Glomerular endothelial cell (primary cell): ENCODE measurements at regions not wholly inside any gene's neighbourhood (a gene's known extent, or its start where the extent isn't known, plus 50 kb on each side); places are given as distances from the start of the nearest gene placed in this dataset.

Experiments
- DNase-seq: peaks from one replicate; pipeline ENCODE4 v3.0.0-alpha.2; 2011; ENCODE audit warnings: low read depth, low spot score; ENCODE audit errors: extremely low read depth

DNA sequence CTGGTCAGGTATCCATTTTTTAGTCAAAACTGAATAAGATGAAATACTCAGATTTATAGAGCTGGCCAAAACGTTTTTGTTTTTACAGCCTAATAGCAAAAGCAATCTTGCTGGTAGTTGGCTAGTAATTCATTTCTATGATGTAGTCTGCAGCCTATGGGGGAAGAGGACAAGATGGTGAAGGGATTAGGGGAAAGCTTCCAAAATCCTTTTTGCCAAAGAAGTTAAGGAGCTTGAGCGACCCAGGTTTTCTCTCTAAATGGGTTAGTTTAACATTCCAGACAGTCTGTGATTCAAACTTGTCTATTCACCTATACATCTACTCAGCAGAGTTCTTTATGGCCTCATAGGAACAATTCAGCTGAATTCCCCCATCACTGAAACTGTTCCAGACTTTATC, 89.8 kb upstream of the SPRY1 start:
- no peak for DNase-seq

DNA sequence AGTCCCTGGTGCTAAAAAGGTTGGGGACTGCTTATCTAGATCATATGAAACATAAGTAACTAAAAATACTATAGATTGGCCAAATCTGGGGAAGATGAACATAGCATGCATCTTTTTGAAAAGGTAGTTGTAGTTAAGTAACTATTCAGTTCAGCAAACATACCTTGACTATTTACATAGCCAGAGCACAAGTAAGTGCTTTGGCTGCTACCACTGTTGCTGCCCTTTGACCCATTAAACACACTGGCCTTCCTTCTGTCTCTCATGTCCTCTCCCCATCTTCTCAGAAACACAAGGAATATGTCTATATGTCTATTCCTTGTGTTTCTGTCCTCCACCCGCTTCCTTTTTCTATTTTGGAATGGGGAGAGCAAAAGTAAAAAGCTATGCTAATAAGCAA, 87.9 kb upstream of the SPRY1 start:
- DNase-seq = no peak

DNA sequence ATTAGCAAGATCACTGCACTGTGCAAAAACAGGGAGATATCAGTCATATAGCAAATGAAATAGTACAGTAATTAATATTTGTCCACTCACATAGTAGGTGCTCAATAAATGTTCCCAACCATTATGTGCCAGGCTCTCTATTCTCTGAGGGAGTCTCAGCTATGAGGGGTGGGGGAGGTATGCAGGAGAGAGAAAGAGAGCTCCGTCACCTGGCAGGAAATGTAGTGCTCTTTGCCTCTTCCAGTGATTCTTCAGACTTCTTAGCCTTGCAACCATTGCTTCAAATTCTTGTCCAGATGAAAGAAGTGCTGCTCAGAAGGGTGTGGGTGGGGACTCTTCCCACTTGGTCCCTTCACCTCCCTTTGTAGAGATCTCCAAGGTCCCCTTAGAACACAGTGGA, 84.5 kb upstream of the SPRY1 start:
- no peak for DNase-seq

DNA sequence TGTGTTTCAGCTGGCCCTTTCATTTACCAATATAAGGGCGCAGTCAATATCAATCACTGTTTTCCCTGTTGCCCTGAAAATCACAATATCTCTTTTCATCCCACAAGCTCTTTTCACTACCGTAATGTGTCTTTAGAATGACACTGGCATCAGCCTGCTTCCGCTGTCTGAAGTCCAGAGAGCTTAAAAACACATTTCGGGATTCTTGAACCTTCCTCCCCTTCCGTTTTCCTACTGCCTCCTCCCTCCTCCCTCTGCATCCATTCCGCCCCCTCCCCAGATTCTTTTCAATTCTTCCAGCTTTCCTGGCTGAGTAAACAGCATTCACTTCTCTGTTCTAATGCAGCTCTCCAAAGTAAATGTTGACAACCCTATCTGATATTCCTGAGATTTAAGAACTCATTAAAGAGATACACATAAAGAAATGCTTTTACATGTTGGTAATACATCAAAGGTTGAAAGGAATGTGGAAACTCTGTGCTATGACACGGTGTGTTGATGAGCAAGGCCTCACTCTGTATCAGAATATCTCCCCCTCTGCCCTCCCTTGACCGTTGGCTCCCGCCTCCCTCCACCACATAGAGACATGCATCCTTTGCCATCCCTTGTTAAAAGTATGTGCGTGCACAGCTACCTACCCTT, 83.5 kb upstream of the SPRY1 start:
- DNase-seq = no peak

DNA sequence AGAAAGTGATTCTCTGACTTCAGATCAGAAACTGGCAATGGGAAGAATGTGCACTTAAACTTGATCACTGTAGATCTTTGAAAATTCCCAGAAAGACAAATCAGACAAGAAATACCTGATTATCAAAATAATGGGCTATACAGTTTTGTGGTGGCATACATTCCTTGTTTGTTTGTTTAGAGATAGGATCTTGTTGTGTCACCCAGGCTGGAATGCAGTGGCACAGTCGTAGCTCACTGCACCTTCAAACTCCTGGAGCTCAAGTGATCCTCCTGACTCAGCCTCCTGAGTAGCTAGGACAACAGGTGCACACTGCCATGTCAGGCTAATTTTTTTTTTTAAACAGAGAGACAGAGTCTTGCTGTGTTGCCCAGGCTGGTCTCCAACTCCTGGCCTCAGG, 81.0 kb upstream of the SPRY1 start:
- no peak for DNase-seq

DNA sequence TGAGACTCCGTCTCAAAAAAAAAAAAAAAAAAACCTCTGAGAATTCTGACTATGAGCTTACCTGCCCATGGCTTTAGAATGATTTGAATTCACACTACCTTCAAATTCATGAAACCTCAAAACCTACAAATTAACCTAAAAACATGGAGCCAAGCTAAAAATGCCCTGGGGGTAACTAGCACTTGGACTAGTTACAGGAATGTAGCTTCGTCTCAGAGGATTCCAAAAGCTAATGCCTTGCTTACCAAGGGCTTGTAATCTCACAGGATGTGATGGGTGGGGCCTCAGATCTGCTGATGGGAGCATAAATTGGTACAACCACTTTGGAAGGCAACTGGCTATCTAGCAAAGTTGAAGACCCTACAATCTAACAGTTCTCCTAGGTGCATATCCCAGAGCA, 79.4 kb upstream of the SPRY1 start:
- no peak for DNase-seq

DNA sequence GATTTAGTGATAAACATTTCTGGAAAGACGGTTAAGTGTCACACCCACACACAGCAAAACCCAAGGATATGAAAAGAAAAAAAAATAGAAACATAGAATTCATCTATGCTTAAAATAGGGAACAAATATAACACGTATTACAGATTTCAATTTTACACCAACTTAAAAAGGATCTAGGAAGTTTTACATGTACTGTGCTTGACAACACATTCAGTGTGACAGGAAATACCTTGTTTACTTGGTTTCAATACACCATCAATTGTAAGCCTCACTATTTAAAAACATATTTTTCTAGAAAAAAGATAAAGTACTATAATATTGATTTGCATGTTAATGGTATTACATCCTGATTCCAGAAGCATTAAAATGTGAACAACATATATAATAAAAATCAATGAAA, 77.0 kb upstream of the SPRY1 start:
- no peak for DNase-seq

DNA sequence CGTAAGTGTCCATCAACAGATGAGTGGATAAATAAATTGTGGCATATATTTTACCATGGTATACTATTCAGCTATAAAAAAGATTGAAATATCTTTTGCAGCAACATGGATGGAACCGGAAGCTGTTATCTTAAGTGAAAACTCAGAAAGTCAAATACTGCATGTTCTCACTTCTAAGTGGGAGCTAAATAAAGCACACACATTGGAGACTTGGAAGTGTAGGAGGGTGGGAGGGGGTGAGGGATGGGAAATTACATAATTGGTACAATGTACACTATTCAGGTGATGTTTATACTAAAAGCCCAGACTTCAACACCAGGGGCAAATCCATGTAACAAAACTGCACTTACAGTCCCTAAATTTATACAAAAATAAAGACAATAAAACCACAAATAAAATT, 72.6 kb upstream of the SPRY1 start:
- no peak for DNase-seq

DNA sequence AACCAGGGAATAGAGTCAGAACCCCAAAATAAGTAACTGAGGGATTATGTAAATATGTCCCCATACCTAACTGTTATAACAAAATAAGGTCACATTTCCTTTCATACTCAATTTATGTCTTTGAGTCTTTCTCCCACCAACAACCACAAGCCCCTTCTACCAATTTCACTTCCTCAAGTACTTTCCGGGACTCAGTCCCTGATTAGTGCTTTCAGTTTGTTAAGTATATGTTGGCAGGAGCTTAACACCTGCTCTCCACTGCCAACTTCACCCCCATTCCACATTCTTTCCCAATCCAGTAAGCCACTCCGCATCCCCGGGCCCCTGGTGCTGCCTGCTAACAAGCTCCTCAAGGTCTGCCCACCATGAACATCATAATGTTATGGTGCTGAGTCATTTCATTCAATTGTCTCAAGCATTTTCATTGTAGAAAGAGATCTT, 71.3 kb upstream of the SPRY1 start:
- DNase-seq = no peak

DNA sequence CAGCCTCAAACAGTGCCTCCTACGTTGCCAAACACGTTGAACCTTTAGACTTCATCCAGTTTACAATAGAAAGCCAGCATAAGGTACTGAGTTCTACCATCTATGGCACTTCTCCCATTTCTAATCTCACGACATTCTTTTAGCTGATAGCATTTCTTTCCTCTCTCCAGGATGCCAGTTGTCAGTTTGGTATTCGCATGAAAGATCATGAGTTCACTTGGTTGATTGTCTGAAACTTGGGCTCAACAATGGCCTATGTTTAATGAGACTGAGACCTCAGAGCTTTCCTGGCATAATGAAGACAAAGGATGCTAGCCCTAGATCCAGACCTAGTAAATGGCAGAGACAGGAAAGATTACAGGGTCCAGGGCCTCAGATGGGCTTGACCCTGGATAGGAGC, 69.2 kb upstream of the SPRY1 start:
- DNase-seq = no peak

DNA sequence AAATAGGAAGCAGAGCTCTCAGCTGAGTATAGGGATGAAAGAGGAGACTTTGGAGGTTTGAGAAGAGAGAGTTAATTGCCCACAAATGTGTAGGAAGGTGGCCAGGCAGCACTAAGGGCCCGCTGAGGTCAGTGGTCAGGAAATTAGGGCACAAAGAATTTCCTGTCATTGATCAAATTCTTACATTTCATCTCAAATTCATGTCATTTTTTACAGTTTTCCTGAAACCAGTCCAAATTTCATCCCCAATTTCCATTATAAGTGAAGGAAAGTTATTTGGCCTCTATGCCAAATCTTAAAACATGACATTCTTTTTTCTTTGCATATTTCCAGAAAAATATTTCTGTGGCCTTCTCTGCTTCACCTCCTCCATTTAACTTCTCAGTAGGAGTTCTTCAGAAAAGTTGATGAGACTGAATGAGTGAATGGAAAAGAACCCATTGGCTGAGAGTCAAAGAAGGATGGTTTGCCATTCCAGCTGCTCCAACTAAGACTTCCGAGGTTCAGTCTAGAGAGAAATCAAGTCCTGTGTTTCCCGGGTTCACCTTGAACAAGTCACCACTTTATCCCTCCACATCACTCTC, 68.7 kb upstream of the SPRY1 start:
- no peak for DNase-seq

DNA sequence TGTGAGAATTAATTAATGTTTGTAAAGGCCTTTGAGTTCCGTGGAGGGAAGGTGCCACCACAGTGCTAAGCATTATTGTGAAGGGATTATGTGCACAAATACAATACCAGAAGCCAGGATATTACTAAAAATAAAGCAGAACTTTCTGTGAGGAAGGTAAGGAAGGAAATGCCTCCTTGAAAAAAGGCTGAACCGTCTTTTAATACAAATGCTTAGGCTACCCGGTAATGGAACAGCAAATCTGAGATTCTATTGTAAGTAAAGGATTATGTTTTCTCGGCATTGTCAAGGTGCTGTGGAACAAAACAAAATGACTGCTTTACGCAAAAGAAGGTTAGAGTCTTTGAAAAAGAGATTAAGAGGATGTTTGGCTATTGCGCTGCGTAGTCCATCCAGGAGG, 57.9 kb upstream of the SPRY1 start:
- DNase-seq = no peak

DNA sequence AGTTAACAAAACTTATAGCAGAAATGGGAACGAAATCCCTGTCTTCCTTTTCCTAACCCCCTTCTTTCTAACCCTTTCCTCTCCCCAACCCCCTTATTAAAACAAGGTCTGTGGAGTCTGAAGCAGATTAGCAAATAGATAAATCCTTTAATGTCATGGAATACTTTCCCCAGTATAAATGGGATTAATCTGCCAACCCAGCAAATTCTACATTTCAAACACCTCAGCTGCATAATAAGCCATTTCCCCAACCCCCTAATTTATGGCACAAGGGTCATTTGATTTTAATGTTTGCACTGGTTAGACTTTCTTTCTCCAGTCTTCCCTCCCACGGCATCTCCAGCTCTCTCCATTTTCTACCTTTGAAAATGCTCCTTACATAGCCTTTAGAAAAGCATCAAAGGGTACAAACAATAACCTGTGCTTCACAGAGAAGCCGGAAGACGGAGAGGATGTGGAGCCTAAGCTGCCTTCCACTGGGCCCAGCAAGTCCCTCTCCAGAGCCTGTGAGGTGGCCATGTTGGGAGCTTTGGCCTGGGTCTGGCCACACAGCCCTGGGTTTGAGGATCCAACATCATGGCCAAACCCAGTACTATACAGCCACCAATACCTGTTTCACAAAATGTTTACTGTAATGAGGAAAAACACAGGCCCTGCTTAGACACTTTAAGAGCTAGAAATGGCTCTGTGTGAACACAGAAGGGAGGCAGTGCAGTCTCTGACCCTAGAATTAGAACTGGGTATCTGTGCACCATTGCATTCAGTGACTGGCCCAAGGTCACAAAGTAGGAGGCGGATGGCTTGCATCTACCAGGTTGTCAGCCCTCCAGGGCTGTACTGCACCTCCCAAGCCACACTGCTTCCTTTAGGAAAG, 56.9 kb upstream of the SPRY1 start:
- no peak for DNase-seq

DNA sequence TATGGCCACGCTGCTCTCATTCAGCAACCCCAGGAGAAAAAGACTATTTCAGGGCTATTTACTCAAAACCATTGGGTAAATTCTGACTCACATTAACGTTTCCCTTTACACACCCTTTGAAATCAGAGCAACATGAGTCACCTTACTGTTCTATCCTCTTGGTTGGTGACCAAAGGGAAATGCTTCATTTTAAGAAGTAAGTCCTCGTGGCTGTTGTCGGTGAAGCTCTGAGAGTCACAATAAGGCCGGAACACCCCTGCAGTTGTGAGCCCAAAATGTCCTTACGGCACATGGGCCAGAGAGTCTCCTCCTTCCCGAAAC, 56.3 kb upstream of the SPRY1 start:
- DNase-seq = peak; percentile 93

DNA sequence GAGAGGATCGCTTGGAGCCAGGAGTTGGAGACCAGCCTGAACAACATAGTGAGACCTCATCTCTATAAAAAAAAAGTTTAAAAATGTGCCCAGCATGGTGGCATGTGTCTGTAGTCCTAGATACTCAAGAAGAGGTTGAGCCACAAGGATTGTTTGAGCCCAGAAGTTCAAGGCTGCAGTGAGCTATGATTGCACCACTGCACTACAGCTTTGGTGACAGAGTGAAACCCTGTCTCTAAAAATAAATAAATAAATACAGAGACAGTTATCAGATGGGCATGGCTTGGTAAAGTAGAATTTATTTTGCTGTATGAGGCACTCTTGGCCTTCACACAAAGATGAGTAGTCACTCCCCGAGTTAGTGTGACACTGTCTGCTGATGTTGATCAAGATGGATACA, 54.1 kb upstream of the SPRY1 start:
- no peak for DNase-seq

DNA sequence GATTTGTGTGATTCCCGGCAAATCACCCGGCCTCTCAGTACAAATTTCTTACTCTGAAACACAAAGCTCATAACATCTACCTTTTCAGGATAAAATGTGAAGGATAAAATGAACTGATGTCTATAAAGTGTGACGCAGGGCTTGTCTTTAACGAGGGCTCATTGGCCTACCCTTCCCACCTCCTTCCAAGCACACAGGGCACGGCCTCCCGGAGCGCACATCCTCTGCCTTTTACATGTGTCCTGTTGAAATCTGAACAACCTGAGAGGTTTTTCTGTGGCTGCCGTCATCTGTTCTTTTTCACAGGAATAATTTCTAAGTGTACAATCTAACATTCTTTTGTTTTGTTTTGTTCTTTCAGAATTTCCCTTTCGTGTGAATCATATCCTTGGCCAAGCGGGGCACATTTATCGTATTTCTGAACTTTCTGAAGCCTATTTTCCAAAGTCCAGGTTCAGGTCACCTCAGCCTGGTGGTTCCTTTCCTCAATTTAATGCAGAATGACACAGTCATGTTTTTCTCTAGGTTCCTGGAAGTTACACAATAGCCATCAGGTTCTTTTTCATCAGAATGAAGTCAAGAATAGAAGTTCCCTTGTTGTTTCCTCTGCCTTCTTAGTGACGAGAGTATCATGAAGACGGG, 53.1 kb upstream of the SPRY1 start:
- DNase-seq = peak; percentile 95

DNA sequence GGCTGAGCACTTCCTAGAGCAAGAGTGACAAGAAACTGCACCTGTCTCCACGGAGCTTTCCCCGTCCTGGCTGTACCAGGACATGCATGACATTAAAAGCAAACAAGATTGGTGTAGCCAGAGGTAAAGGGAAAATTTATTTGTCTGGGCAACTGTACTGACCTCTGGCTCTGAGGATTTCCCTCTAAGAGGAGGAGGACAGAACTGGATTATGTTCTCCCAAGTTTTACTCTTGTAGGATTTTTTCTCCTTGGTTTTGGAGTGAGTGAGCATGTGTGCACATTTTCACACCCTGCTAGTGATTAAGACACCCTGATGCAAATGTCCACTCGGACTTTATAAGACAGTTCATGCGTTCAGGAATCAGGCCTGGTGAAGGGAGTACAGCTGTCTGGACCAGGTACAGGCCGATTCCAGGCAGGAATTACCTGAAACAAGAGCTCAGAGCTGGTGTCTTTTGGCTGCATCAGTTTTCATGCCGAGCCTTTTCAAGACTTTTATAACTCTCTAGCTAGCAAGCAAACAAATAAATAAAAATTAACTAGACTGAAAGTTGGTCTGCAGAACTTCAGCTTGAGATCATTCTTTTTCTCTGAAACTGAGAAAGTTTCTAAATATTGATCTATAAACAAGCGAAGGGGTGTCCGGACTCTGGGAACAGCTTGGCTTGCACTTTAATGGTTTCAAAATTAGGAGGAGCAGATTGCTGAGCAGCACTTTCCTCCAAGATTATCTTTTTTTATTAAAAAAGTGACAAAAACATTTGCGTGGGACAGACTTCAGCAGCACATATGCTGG, 51.3 kb upstream of the SPRY1 start:
- DNase-seq = no peak

DNA sequence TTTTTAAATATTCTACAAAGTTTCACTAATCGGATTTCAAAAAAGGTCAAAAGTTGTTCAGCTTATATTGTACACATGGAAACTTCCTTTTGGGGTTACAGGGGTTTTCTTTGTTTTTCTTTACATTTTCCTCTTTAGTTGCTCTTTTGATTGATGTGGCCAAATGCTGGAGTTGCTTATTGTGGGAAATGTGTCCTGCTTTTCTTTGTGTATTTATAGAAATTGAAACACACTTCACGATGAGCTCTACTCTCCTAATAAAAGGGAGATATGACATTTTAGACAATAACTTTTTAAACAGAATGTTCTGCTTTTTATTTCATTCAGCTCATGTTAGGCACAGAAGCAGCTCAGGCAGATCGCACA, 50.7 kb upstream of the SPRY1 start:
- no peak for DNase-seq

DNA sequence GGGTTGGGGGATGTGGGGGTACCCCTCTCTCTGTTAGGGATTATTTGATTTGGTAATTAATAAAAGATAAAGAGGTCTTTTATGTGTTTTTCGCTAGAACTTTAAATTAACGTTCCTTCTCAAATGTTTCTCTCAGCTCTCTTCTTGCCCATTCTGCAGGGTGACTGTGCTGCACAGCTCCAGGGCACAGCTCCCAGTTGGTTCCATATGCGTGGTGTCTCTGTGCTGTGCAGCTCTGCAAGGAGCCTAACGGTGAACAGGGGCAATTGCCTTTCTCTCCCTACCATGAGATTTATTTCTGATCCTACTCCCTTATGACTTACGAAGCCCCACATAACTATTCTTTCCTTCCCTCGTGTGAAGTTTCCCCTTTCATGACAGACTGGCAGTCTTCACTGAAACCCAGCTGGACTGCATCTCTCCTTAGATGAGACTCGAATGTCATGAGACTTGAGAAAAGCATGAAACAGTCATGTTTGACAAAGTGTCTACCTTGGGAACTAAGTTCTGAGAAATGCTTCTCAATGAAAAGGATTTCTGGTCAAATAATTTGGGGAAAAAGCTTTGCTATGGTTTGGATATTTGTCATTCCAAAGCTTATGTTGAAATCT, 50.2 kb upstream of the SPRY1 start:
- no peak for DNase-seq
